VCaP (cell line): ENCODE measurements at regions not wholly inside any gene's neighbourhood (a gene's known extent, or its start where the extent isn't known, plus 50 kb on each side); places are given as distances from the start of the nearest gene placed in this dataset.

Experiments used
- H3K27ac ChIP-seq: fragments of 450-650 bp; 2 replicates; pipeline ENCODE4 v1.5.1; 2017
- CTCF ChIP-seq: fragments of 450-650 bp; conservative IDR thresholded peaks from 2 replicates; pipeline ENCODE4 v1.5.1; 2017; ENCODE audit warnings: mild to moderate bottlenecking, moderate library complexity

- no peak for TF ChIP-seq CTCF
- no peak overlapping the region for H3K27ac ChIP-seq
Measured at GRCh38 chr4:116088771-116089170, 975.4 kb upstream of the NDST4 start.

- H3K27ac ChIP-seq = no peak overlapping the region
- no peak for TF ChIP-seq CTCF
Measured at GRCh38 chr4:116082808-116083366, 969.5 kb upstream of the NDST4 start.

- H3K27ac ChIP-seq = no peak overlapping the region
- no peak for TF ChIP-seq CTCF
Measured at GRCh38 chr4:116073051-116073450, 959.6 kb upstream of the NDST4 start.

GRCh38 chr4:116070283-116070682 lies 956.9 kb upstream of the NDST4 start:
- TF ChIP-seq CTCF = no peak
- H3K27ac ChIP-seq = no peak overlapping the region

- TF ChIP-seq CTCF = no peak
- no peak overlapping the region for H3K27ac ChIP-seq
Measured at GRCh38 chr4:116066711-116067245, 953.4 kb upstream of the NDST4 start.

GRCh38 chr4:116064331-116064730 lies 950.9 kb upstream of the NDST4 start:
- TF ChIP-seq CTCF = no peak
- H3K27ac ChIP-seq = no peak overlapping the region

- TF ChIP-seq CTCF = no peak
Measured at GRCh38 chr4:116059361-116059760, 945.9 kb upstream of the NDST4 start.

More at GRCh38 chr4:116059361-116059760, 945.9 kb upstream of the NDST4 start:
- H3K27ac ChIP-seq = no peak overlapping the region
